ENCODE measurements at regions not wholly inside any gene's neighbourhood (a gene's known extent, or its start where the extent isn't known, plus 50 kb on each side); places are given as distances from the start of the nearest gene placed in this dataset.

- no peak for DNase-seq
Measured at GRCh38 chr15:87461631-87462030, 794.9 kb downstream of the NTRK3 start.

- no peak for DNase-seq
Measured at GRCh38 chr15:87454860-87455259, 801.7 kb downstream of the NTRK3 start.

- DNase-seq: no peak
Measured at GRCh38 chr15:87450314-87450713, 806.2 kb downstream of the NTRK3 start.

GRCh38 chr15:87439090-87439489 lies 817.4 kb downstream of the NTRK3 start:
- no peak for DNase-seq

- DNase-seq: no peak
Measured at GRCh38 chr15:87433871-87434270, 822.7 kb downstream of the NTRK3 start.

GRCh38 chr15:87429754-87430153 lies 826.8 kb downstream of the NTRK3 start:
- DNase-seq: no peak

- DNase-seq: no peak
Measured at GRCh38 chr15:87420017-87420416, 836.5 kb downstream of the NTRK3 start.

- no peak for DNase-seq
Measured at GRCh38 chr15:87419344-87419743, 837.2 kb downstream of the NTRK3 start.

- DNase-seq: no peak
Measured at GRCh38 chr15:87416591-87417257, 839.8 kb downstream of the NTRK3 start.

- DNase-seq: no peak
Measured at GRCh38 chr15:87408902-87409301, 847.6 kb downstream of the NTRK3 start.

GRCh38 chr15:87403973-87404372 lies 852.6 kb downstream of the NTRK3 start:
- no peak for DNase-seq

- DNase-seq: no peak
Measured at GRCh38 chr15:87401973-87402372, 854.6 kb downstream of the NTRK3 start.

GRCh38 chr15:87394676-87395075 lies 861.9 kb downstream of the NTRK3 start:
- no peak for DNase-seq

GRCh38 chr15:87387766-87388165 lies 868.8 kb downstream of the NTRK3 start:
- no peak for DNase-seq

GRCh38 chr15:87374339-87374738 lies 882.2 kb downstream of the NTRK3 start:
- DNase-seq: no peak

- DNase-seq: no peak
Measured at GRCh38 chr15:87369269-87369668, 887.3 kb downstream of the NTRK3 start.

- DNase-seq: peak; percentile 10
Measured at GRCh38 chr15:87368511-87368910, 888.0 kb downstream of the NTRK3 start.

GRCh38 chr15:87365186-87365585 lies 891.4 kb downstream of the NTRK3 start:
- DNase-seq: no peak

- no peak for DNase-seq
Measured at GRCh38 chr15:87362531-87362930, 894.0 kb downstream of the NTRK3 start.

GRCh38 chr15:87357637-87358313 lies 898.8 kb downstream of the NTRK3 start:
- DNase-seq: no peak

GRCh38 chr15:87355946-87356345 lies 900.6 kb downstream of the NTRK3 start:
- peak; percentile 73 for DNase-seq

- peak; percentile 41 for DNase-seq
Measured at GRCh38 chr15:87354661-87355410, 901.7 kb downstream of the NTRK3 start.

GRCh38 chr15:87349181-87349580 lies 907.4 kb downstream of the NTRK3 start:
- no peak for DNase-seq

- no peak for DNase-seq
Measured at GRCh38 chr15:87348746-87349145, 907.8 kb downstream of the NTRK3 start.
